SK-N-SH treated with all-trans-retinoic acid at 6 μM for 48 hours (cell line): ENCODE measurements at regions not wholly inside any gene's neighbourhood (a gene's known extent, or its start where the extent isn't known, plus 50 kb on each side); places are given as distances from the start of the nearest gene placed in this dataset.

ENCODE experiments used
- ATAC-seq: fragments of 200-7000 bp; cut with Tn5 transposase; 3 replicates; pipeline ENCODE4 v1.9.1; 2020; ENCODE audit warnings: mild to moderate bottlenecking, moderate library complexity
- ARNTL ChIP-seq: fragments of 450-650 bp; formaldehyde crosslinking; IDR thresholded peaks from 2 replicates; pipeline ENCODE4 v1.5.0; 2020; ENCODE audit warnings: low read depth, mild to moderate bottlenecking, moderate library complexity, borderline replicate concordance
- BACH2 ChIP-seq: fragments of 250-450 bp; sonication (Bioruptor Pico); IDR thresholded peaks from 2 replicates; pipeline ENCODE4 v1.9.0; 2021; ENCODE audit warnings: mild to moderate bottlenecking, borderline replicate concordance
- CREB5 ChIP-seq: fragments of 250-450 bp; sonication (Bioruptor Pico); IDR thresholded peaks from 2 replicates; pipeline ENCODE4 v1.5.1; 2020; ENCODE audit warnings: low read depth, mild to moderate bottlenecking, moderate library complexity
- CSDC2 ChIP-seq: fragments of 250-450 bp; sonication (Bioruptor Pico); IDR thresholded peaks from 2 replicates; pipeline ENCODE4 v1.5.0; 2020; ENCODE audit warnings: mild to moderate bottlenecking, moderate library complexity
- CSRNP3 ChIP-seq: fragments of 250-450 bp; sonication (Bioruptor Pico); IDR thresholded peaks from 2 replicates; pipeline ENCODE4 v1.5.1; 2021; ENCODE audit warnings: mild to moderate bottlenecking, moderate library complexity
- ESRRG ChIP-seq: fragments of 250-450 bp; sonication (Bioruptor Pico); IDR thresholded peaks from 2 replicates; pipeline ENCODE4 v1.6.1; 2021; ENCODE audit warnings: mild to moderate bottlenecking
- ISL1 ChIP-seq: fragments of 250-450 bp; sonication (Bioruptor Pico); IDR thresholded peaks from 2 replicates; pipeline ENCODE4 v2.1.2; 2022; ENCODE audit warnings: mild to moderate bottlenecking, moderate library complexity
- OSR1 ChIP-seq: fragments of 250-450 bp; sonication (Bioruptor Pico); IDR thresholded peaks from 2 replicates; pipeline ENCODE4 v1.8.0; 2022; ENCODE audit warnings: moderate library complexity, mild to moderate bottlenecking, inconsistent platforms
- PATZ1 ChIP-seq: fragments of 250-450 bp; sonication (Bioruptor Pico); IDR thresholded peaks from 2 replicates; pipeline ENCODE4 v1.8.0; 2020; ENCODE audit warnings: mild to moderate bottlenecking, moderate library complexity, borderline replicate concordance
- PPARA ChIP-seq: fragments of 250-450 bp; sonication (Bioruptor Pico); IDR thresholded peaks from 2 replicates; pipeline ENCODE4 v1.5.0; 2020; ENCODE audit warnings: mild to moderate bottlenecking, borderline replicate concordance
- RARB ChIP-seq: fragments of 250-450 bp; sonication (Bioruptor Pico); IDR thresholded peaks from 2 replicates; pipeline ENCODE4 v1.8.0; 2021; ENCODE audit warnings: mild to moderate bottlenecking, moderate library complexity
- TOX ChIP-seq: fragments of 250-450 bp; sonication (Bioruptor Pico); IDR thresholded peaks from 2 replicates; pipeline ENCODE4 v1.8.0; 2021; ENCODE audit warnings: mild to moderate bottlenecking, moderate library complexity, borderline replicate concordance
- TSHZ2 ChIP-seq: fragments of 250-450 bp; sonication (Bioruptor Pico); IDR thresholded peaks from 2 replicates; pipeline ENCODE4 v1.5.0; 2020; ENCODE audit warnings: mild to moderate bottlenecking, moderate library complexity
- ZFP3 ChIP-seq: fragments of 250-450 bp; sonication (Bioruptor Pico); IDR thresholded peaks from 2 replicates; pipeline ENCODE4 v1.5.0; 2020; ENCODE audit warnings: mild to moderate bottlenecking, moderate library complexity
- ZFP30 ChIP-seq: fragments of 450-650 bp; formaldehyde crosslinking; IDR thresholded peaks from 2 replicates; pipeline ENCODE4 v1.5.0; 2022; ENCODE audit warnings: mild to moderate bottlenecking, moderate library complexity
- ZNF565 ChIP-seq: fragments of 450-650 bp; formaldehyde crosslinking; conservative IDR thresholded peaks from 2 replicates; pipeline ENCODE4 v1.5.0; 2020; ENCODE audit warnings: low read depth, mild to moderate bottlenecking, moderate library complexity
- ZNF70 ChIP-seq: fragments of 450-650 bp; formaldehyde crosslinking; IDR thresholded peaks from 2 replicates; pipeline ENCODE4 v1.5.0; 2020; ENCODE audit warnings: mild to moderate bottlenecking, moderate library complexity
- ZNF8 ChIP-seq: fragments of 450-650 bp; formaldehyde crosslinking; IDR thresholded peaks from 2 replicates; pipeline ENCODE4 v1.5.0; 2020; ENCODE audit warnings: mild to moderate bottlenecking, moderate library complexity

GRCh38 chrX:97876697-97877407 lies 993.1 kb downstream of the RPA4 start:
- TF ChIP-seq TSHZ2 (CRISPR knock-in tag): no peak
- no peak for TF ChIP-seq ZNF8 (CRISPR knock-in tag)
- no peak for TF ChIP-seq ISL1 (CRISPR knock-in tag)
- TF ChIP-seq ARNTL: no peak
- no peak for TF ChIP-seq ZNF565
- no peak for TF ChIP-seq RARB (CRISPR knock-in tag)
- no peak for TF ChIP-seq BACH2 (CRISPR knock-in tag)
- TF ChIP-seq ZFP30 (CRISPR knock-in tag): no peak
- no peak for TF ChIP-seq ESRRG (CRISPR knock-in tag)
- no peak for TF ChIP-seq CREB5 (CRISPR knock-in tag)
- no peak for TF ChIP-seq ZNF70
- no peak for TF ChIP-seq OSR1 (CRISPR knock-in tag)
- no peak for TF ChIP-seq ZFP3 (CRISPR knock-in tag)
- TF ChIP-seq PPARA (CRISPR knock-in tag): no peak
- TF ChIP-seq CSDC2 (CRISPR knock-in tag): no peak
- TF ChIP-seq TOX (CRISPR knock-in tag): no peak; the same call in 1 of the 2 replicates
- peak; percentile 89 for ATAC-seq

- TF ChIP-seq ARNTL (no peak), ESRRG (CRISPR knock-in tag) (no peak), CSRNP3 (CRISPR knock-in tag) (no peak), CSDC2 (CRISPR knock-in tag) (no peak), PATZ1 (CRISPR knock-in tag) (no peak), TSHZ2 (CRISPR knock-in tag) (no peak), ISL1 (CRISPR knock-in tag) (peak; percentile 25; the same call in 1 of the 2 replicates), CREB5 (CRISPR knock-in tag) (no peak), ZFP30 (CRISPR knock-in tag) (no peak)
- ATAC-seq: peak; percentile 38; the same call in 2 of the 3 replicates
Measured at GRCh38 chrX:97882306-97882705, 998.6 kb downstream of the RPA4 start.
